ENCODE measurements at regions not wholly inside any gene's neighbourhood (a gene's known extent, or its start where the extent isn't known, plus 50 kb on each side); places are given as distances from the start of the nearest gene placed in this dataset.

- peaks cover 5% of the 10 kb centered on the region for H3K9me3 Mint-ChIP-seq (ENCODE audit: low read depth)
- no peak overlapping the region for H3K27ac Mint-ChIP-seq
- H3K36me3 Mint-ChIP-seq (ENCODE audit: insufficient read depth): no peaks in the 10 kb centered on the region
- H3K4me1 Mint-ChIP-seq (ENCODE audit: low read depth): peaks cover 5% of the 10 kb centered on the region
- DNase-seq (ENCODE audit: low spot score, unreplicated experiment): no peak
- no peak overlapping the region for H3K4me3 Mint-ChIP-seq (ENCODE audit: low read depth)
- no peaks in the 10 kb centered on the region for H3K27me3 Mint-ChIP-seq
- no peak for TF ChIP-seq CTCF (IDR thresholded peaks at IDR 0.05; ENCODE audit: unreplicated experiment)
Measured at GRCh38 chr2:146450131-146450530, 1394.7 kb upstream of the ACVR2A start.

GRCh38 chr2:146444987-146445386, 1399.8 kb upstream of the ACVR2A start:
- H3K4me3 Mint-ChIP-seq (ENCODE audit: low read depth): no peak overlapping the region
- H3K27ac Mint-ChIP-seq: no peak overlapping the region
- H3K27me3 Mint-ChIP-seq: no peaks in the 10 kb centered on the region
- peaks cover 13% of the 10 kb centered on the region for H3K4me1 Mint-ChIP-seq (ENCODE audit: low read depth)
- H3K9me3 Mint-ChIP-seq (ENCODE audit: low read depth): peaks cover 5% of the 10 kb centered on the region
- DNase-seq (ENCODE audit: low spot score, unreplicated experiment): no peak
- no peaks in the 10 kb centered on the region for H3K36me3 Mint-ChIP-seq (ENCODE audit: insufficient read depth)
- TF ChIP-seq CTCF (IDR thresholded peaks at IDR 0.05; ENCODE audit: unreplicated experiment): no peak

GRCh38 chr2:146444085-146444484, 1400.7 kb upstream of the ACVR2A start:
- TF ChIP-seq CTCF (IDR thresholded peaks at IDR 0.05; ENCODE audit: unreplicated experiment): no peak
- DNase-seq (ENCODE audit: low spot score, unreplicated experiment): no peak
- no peaks in the 10 kb centered on the region for H3K36me3 Mint-ChIP-seq (ENCODE audit: insufficient read depth)
- H3K4me3 Mint-ChIP-seq (ENCODE audit: low read depth): no peak overlapping the region
- no peaks in the 10 kb centered on the region for H3K27me3 Mint-ChIP-seq
- H3K4me1 Mint-ChIP-seq (ENCODE audit: low read depth): peaks cover 14% of the 10 kb centered on the region
- no peak overlapping the region for H3K27ac Mint-ChIP-seq
- peaks cover 5% of the 10 kb centered on the region for H3K9me3 Mint-ChIP-seq (ENCODE audit: low read depth)

- no peak for DNase-seq (ENCODE audit: low spot score, unreplicated experiment)
- no peaks in the 10 kb centered on the region for H3K27me3 Mint-ChIP-seq
- no peak for TF ChIP-seq CTCF (IDR thresholded peaks at IDR 0.05; ENCODE audit: unreplicated experiment)
- H3K36me3 Mint-ChIP-seq (ENCODE audit: insufficient read depth): no peaks in the 10 kb centered on the region
- no peak overlapping the region for H3K27ac Mint-ChIP-seq
- no peak overlapping the region for H3K4me3 Mint-ChIP-seq (ENCODE audit: low read depth)
- peaks cover 9% of the 10 kb centered on the region for H3K4me1 Mint-ChIP-seq (ENCODE audit: low read depth)
- H3K9me3 Mint-ChIP-seq (ENCODE audit: low read depth): no peaks in the 10 kb centered on the region
Measured at GRCh38 chr2:146438246-146438645, 1406.6 kb upstream of the ACVR2A start.

GRCh38 chr2:146437712-146438111, 1407.1 kb upstream of the ACVR2A start:
- Mint-ChIP-seq H3K27ac (no peak overlapping the region), H3K4me1 (ENCODE audit: low read depth) (peaks cover 9% of the 10 kb centered on the region), H3K27me3 (no peaks in the 10 kb centered on the region), H3K9me3 (ENCODE audit: low read depth) (no peaks in the 10 kb centered on the region), H3K4me3 (ENCODE audit: low read depth) (no peak overlapping the region), H3K36me3 (ENCODE audit: insufficient read depth) (no peaks in the 10 kb centered on the region)
- TF ChIP-seq CTCF (IDR thresholded peaks at IDR 0.05; ENCODE audit: unreplicated experiment): no peak
- no peak for DNase-seq (ENCODE audit: low spot score, unreplicated experiment)

All from progenitor cell of endocrine pancreas (in vitro differentiated cells).